ENCODE measurements at regions not wholly inside any gene's neighbourhood (a gene's known extent, or its start where the extent isn't known, plus 50 kb on each side); places are given as distances from the start of the nearest gene placed in this dataset.

DNA sequence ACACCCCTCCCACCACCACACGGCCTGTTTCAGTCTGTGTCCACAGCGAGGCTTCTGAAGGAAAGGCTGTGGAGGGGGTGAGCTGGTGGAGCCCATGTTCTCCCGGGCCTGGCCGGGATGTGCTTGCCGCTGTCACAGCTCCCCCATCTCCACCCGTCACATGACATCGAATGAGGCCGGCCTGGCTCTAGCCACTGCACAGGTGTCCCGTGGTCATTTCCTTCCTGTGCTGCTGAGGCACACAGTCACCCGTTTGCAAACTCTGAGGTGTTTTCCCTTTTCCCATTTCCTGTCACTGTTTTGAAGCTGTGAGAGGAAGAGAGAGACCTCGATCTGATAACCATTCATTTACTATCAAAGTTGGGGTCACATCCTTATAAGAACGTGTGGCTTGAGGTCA, 55.7 kb upstream of the CLDN5 start:
- no peaks in the 10 kb centered on the region for H3K79me2 ChIP-seq (ENCODE audit: low read length)
- H3K4me1 ChIP-seq (ENCODE audit: insufficient read depth, low read length), result peaks cover 34% of the 10 kb centered on the region
- DNase-seq (peak; percentile 25), ATAC-seq (peak; percentile 59)
- no peaks in the 10 kb centered on the region for H4K20me1 ChIP-seq (ENCODE audit: low read length)
- POLR2A ChIA-PET (ENCODE audit: unreplicated experiment), result interaction anchor here (1.0 kb wide), 1 partner anchor 11 kb away, joined by 4 read pairs; no protein-coding TSS in a partner anchor
- intact Hi-C loops (cut with micrococcal nuclease), result no loop called here
- H3K9me2 ChIP-seq (replicated peaks; ENCODE audit: low read length), result no peaks in the 10 kb centered on the region
- peak overlapping the region; percentile 55 for H2AFZ ChIP-seq (ENCODE audit: low read length)
- 0 out of 2 replicates have a peak overlapping the region, but pooled peaks have one; percentile 9 for H3K9ac ChIP-seq (ENCODE audit: low read length)
- H3K9me3 ChIP-seq (ENCODE audit: low read length), result no peaks in the 10 kb centered on the region
- H3K27me3 ChIP-seq (ENCODE audit: low read length), result no peaks in the 10 kb centered on the region
- no TSS peak for BruUV-seq (replicated peaks)
- peak overlapping the region; percentile 34; the same call in 1 of the 2 replicates for H3K27ac ChIP-seq (ENCODE audit: low read length)
- no peaks in the 10 kb centered on the region for H3K36me3 ChIP-seq (ENCODE audit: low read depth, low read length)
- CTCF ChIA-PET, result no interaction called here
- no peaks in the 10 kb centered on the region for H3F3A ChIP-seq (ENCODE audit: low read length, unreplicated experiment)
- TF ChIP-seq EZH2 (IDR thresholded peaks at IDR 0.05; ENCODE audit: low read length, unreplicated experiment) (no peak), EZH2phosphoT487 (IDR thresholded peaks at IDR 0.05; ENCODE audit: borderline replicate concordance, low read length) (no peak)
- TF ChIP-seq, protein P1, sequence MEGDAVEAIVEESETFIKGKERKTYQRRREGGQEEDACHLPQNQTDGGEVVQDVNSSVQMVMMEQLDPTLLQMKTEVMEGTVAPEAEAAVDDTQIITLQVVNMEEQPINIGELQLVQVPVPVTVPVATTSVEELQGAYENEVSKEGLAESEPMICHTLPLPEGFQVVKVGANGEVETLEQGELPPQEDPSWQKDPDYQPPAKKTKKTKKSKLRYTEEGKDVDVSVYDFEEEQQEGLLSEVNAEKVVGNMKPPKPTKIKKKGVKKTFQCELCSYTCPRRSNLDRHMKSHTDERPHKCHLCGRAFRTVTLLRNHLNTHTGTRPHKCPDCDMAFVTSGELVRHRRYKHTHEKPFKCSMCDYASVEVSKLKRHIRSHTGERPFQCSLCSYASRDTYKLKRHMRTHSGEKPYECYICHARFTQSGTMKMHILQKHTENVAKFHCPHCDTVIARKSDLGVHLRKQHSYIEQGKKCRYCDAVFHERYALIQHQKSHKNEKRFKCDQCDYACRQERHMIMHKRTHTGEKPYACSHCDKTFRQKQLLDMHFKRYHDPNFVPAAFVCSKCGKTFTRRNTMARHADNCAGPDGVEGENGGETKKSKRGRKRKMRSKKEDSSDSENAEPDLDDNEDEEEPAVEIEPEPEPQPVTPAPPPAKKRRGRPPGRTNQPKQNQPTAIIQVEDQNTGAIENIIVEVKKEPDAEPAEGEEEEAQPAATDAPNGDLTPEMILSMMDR (conservative IDR thresholded peaks at IDR 0.05; ENCODE audit: low read depth, low read length), result no peak
- H3K4me2 ChIP-seq (ENCODE audit: low read length), result 0 out of 2 replicates have a peak overlapping the region, but pooled peaks have one; percentile 6
- no peak overlapping the region for H3K4me3 ChIP-seq (ENCODE audit: low read length)

DNA sequence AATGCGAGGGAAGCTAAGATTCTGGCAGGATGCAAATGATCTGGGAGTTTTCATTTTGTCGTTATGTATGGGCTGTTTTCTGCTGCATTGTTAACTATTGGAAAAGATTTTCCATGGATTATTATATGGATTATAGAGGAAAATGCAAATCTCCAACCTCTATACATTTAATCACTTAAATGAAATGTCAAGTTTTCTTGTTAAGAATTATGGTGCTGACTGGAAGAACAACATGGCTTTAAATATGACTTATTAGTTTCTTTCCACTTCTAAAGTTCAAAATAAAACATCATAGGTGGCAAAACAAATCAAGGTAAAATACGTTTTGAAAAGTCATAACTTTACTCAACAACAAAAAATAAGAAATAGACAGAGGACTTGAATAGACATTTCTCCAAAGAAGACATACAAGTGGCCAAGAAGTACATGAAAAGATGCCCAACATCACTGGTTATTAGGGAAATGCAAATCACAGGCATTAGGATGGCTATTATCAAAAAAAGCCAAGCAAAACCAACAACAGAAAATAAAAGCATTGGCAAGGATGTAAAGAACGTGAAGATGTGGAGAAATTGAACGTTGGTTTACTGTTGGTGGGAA, 56.2 kb upstream of the CLDN5 start:
- Histone ChIP-seq H3K9ac (ENCODE audit: low read length) (no peak overlapping the region), H3K79me2 (ENCODE audit: low read length) (no peaks in the 10 kb centered on the region), H3K27ac (ENCODE audit: low read length) (no peak overlapping the region), H3K27me3 (ENCODE audit: low read length) (no peaks in the 10 kb centered on the region), H3K4me1 (ENCODE audit: insufficient read depth, low read length) (peaks cover 34% of the 10 kb centered on the region), H3K4me2 (ENCODE audit: low read length) (0 out of 2 replicates have a peak overlapping the region, but pooled peaks have one; percentile 6), H3K9me2 (replicated peaks; ENCODE audit: low read length) (no peaks in the 10 kb centered on the region), H3F3A (ENCODE audit: low read length, unreplicated experiment) (no peaks in the 10 kb centered on the region), H3K9me3 (ENCODE audit: low read length) (no peaks in the 10 kb centered on the region), H2AFZ (ENCODE audit: low read length) (peak overlapping the region; percentile 55), H4K20me1 (ENCODE audit: low read length) (no peaks in the 10 kb centered on the region), H3K36me3 (ENCODE audit: low read depth, low read length) (no peaks in the 10 kb centered on the region), H3K4me3 (ENCODE audit: low read length) (no peak overlapping the region)
- intact Hi-C loops (cut with micrococcal nuclease), result no loop called here
- DNase-seq, result no peak
- no peak for ATAC-seq
- TF ChIP-seq EZH2phosphoT487 (IDR thresholded peaks at IDR 0.05; ENCODE audit: borderline replicate concordance, low read length) (no peak), EZH2 (IDR thresholded peaks at IDR 0.05; ENCODE audit: low read length, unreplicated experiment) (no peak)
- TF ChIP-seq, protein P1 (conservative IDR thresholded peaks at IDR 0.05; ENCODE audit: low read depth, low read length), result no peak
- ChIA-PET CTCF (no interaction called here), POLR2A (ENCODE audit: unreplicated experiment) (no interaction called here)
- no TSS peak for BruUV-seq (replicated peaks)

DNA sequence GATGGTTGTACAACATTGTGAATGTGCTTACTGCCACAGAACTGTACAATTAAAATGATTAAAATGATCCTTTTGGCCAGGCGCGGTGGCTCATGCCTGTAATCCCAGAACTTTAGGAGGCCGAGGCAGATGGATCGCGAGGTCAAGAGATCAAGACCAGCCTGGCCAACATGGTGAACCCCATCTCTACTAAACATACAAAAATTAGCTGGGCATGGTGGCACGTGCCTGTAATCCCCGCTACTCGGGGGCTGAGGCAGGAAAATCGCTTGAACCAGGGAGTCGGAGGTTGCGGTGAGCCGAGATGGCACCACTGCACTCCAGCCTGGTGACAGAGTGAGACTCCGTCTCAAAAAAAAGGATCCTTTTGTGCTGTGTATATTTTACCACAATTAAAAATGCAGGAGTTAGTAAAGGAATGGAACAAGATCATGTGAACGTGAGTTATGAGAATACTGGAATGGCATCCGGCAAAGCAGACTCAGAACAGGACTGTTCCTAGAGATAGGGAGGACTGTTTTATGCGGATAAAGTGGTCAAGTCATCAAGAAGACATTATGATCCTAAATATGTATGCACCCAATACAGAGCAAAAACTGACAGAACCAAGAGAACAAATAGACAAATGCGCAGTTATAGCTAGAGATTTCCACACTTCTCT, 58.0 kb upstream of the CLDN5 start:
- Histone ChIP-seq H3K36me3 (ENCODE audit: low read depth, low read length) (no peaks in the 10 kb centered on the region), H3K9me2 (replicated peaks; ENCODE audit: low read length) (no peaks in the 10 kb centered on the region), H3K9ac (ENCODE audit: low read length) (no peak overlapping the region), H4K20me1 (ENCODE audit: low read length) (no peaks in the 10 kb centered on the region), H3K4me1 (ENCODE audit: insufficient read depth, low read length) (peaks cover 23% of the 10 kb centered on the region), H2AFZ (ENCODE audit: low read length) (no peak overlapping the region), H3K27me3 (ENCODE audit: low read length) (no peaks in the 10 kb centered on the region), H3K9me3 (ENCODE audit: low read length) (no peaks in the 10 kb centered on the region), H3K4me3 (ENCODE audit: low read length) (no peak overlapping the region), H3K79me2 (ENCODE audit: low read length) (no peaks in the 10 kb centered on the region), H3K4me2 (ENCODE audit: low read length) (no peak overlapping the region), H3K27ac (ENCODE audit: low read length) (no peak overlapping the region), H3F3A (ENCODE audit: low read length, unreplicated experiment) (no peaks in the 10 kb centered on the region)
- BruUV-seq (replicated peaks), result no TSS peak
- DNase-seq (no peak), ATAC-seq (no peak)
- CTCF ChIA-PET, result no interaction called here
- POLR2A ChIA-PET (ENCODE audit: unreplicated experiment), result no interaction called here
- intact Hi-C loops (cut with micrococcal nuclease), result no loop called here
- TF ChIP-seq EZH2phosphoT487 (IDR thresholded peaks at IDR 0.05; ENCODE audit: borderline replicate concordance, low read length) (no peak), EZH2 (IDR thresholded peaks at IDR 0.05; ENCODE audit: low read length, unreplicated experiment) (no peak)
- TF ChIP-seq, protein P1 (conservative IDR thresholded peaks at IDR 0.05; ENCODE audit: low read depth, low read length), result no peak
